ENCODE measurements at regions not wholly inside any gene's neighbourhood (a gene's known extent, or its start where the extent isn't known, plus 50 kb on each side); places are given as distances from the start of the nearest gene placed in this dataset.

DNA sequence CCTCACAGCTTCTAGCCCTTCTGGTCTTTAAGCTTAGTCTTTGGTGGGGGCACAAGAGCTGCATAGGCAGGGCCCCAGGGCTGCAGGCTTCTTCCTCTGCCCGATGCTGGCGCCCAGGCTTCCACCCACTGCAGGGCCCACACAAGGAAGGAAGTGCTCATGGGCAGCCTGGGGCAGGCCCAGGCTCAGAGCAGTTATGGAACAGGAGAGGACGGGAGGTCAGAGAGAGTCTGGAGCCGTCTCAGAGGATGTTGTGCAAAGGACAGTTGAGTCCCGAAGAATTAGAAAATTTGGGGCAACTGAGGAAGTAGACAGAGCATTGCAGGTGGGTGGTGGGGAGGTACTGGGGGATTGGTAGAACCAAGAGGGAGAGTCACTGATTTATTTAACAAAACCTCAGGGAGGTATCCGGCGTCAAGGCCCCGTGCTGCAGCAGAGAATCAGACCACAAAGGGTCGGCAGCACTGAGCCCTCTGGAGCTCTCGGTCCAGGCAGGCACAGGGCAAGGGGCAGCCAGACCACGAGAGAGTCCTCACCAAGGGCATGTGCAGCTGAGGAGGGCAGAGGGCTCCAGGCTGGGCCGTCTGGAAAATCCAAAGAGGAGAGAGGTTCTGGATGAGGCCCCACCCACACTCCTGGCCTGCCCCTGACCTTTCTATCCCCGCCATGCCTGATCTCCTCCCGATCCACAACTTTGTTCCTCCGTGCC lies 110.8 kb upstream of the GLI2 start:
- peaks cover 8% of the 10 kb centered on the region for H3K27me3 Mint-ChIP-seq (ENCODE audit: insufficient read depth, low read depth, poor library complexity)
- no peaks in the 10 kb centered on the region for H3K4me1 Mint-ChIP-seq
- no peak overlapping the region for H3K27ac Mint-ChIP-seq
- DNase-seq (ENCODE audit: low spot score) (no peak), ATAC-seq (no peak)
- no peak overlapping the region for H3K4me2 ChIP-seq
- no peaks in the 10 kb centered on the region for H3K27me3 ChIP-seq (ENCODE audit: insufficient read depth)
- H3K9me3 Mint-ChIP-seq = no peaks in the 10 kb centered on the region
- no peak overlapping the region for H3K4me3 Mint-ChIP-seq
- H3K4me1 ChIP-seq (ENCODE audit: insufficient read depth) = no peaks in the 10 kb centered on the region
- TF ChIP-seq, protein P1, sequence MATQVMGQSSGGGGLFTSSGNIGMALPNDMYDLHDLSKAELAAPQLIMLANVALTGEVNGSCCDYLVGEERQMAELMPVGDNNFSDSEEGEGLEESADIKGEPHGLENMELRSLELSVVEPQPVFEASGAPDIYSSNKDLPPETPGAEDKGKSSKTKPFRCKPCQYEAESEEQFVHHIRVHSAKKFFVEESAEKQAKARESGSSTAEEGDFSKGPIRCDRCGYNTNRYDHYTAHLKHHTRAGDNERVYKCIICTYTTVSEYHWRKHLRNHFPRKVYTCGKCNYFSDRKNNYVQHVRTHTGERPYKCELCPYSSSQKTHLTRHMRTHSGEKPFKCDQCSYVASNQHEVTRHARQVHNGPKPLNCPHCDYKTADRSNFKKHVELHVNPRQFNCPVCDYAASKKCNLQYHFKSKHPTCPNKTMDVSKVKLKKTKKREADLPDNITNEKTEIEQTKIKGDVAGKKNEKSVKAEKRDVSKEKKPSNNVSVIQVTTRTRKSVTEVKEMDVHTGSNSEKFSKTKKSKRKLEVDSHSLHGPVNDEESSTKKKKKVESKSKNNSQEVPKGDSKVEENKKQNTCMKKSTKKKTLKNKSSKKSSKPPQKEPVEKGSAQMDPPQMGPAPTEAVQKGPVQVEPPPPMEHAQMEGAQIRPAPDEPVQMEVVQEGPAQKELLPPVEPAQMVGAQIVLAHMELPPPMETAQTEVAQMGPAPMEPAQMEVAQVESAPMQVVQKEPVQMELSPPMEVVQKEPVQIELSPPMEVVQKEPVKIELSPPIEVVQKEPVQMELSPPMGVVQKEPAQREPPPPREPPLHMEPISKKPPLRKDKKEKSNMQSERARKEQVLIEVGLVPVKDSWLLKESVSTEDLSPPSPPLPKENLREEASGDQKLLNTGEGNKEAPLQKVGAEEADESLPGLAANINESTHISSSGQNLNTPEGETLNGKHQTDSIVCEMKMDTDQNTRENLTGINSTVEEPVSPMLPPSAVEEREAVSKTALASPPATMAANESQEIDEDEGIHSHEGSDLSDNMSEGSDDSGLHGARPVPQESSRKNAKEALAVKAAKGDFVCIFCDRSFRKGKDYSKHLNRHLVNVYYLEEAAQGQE (IDR thresholded peaks at IDR 0.05; ENCODE audit: unreplicated experiment) = no peak
- TF ChIP-seq, protein P2, sequence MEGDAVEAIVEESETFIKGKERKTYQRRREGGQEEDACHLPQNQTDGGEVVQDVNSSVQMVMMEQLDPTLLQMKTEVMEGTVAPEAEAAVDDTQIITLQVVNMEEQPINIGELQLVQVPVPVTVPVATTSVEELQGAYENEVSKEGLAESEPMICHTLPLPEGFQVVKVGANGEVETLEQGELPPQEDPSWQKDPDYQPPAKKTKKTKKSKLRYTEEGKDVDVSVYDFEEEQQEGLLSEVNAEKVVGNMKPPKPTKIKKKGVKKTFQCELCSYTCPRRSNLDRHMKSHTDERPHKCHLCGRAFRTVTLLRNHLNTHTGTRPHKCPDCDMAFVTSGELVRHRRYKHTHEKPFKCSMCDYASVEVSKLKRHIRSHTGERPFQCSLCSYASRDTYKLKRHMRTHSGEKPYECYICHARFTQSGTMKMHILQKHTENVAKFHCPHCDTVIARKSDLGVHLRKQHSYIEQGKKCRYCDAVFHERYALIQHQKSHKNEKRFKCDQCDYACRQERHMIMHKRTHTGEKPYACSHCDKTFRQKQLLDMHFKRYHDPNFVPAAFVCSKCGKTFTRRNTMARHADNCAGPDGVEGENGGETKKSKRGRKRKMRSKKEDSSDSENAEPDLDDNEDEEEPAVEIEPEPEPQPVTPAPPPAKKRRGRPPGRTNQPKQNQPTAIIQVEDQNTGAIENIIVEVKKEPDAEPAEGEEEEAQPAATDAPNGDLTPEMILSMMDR (conservative IDR thresholded peaks at IDR 0.05; ENCODE audit: low read depth in 2 of 2) = no peak
- TF ChIP-seq POLR2AphosphoS5 (IDR thresholded peaks at IDR 0.05; ENCODE audit: low read depth) (no peak), EZH2phosphoT487 (IDR thresholded peaks at IDR 0.05; ENCODE audit: unreplicated experiment) (no peak), EZH2 (IDR thresholded peaks at IDR 0.05; ENCODE audit: low read depth, unreplicated experiment) (no peak), NANOG (IDR thresholded peaks at IDR 0.05; ENCODE audit: borderline replicate concordance) (no peak), STAT1 (IDR thresholded peaks at IDR 0.05; ENCODE audit: unreplicated experiment) (no peak), JUNB (IDR thresholded peaks at IDR 0.05; ENCODE audit: unreplicated experiment) (no peak), CREB1 (CRISPR knock-in tag; IDR thresholded peaks at IDR 0.05; ENCODE audit: low read depth) (no peak), ZNF331 (CRISPR knock-in tag; IDR thresholded peaks at IDR 0.05; ENCODE audit: low read depth) (no peak)
- TF ChIP-seq, protein P3, sequence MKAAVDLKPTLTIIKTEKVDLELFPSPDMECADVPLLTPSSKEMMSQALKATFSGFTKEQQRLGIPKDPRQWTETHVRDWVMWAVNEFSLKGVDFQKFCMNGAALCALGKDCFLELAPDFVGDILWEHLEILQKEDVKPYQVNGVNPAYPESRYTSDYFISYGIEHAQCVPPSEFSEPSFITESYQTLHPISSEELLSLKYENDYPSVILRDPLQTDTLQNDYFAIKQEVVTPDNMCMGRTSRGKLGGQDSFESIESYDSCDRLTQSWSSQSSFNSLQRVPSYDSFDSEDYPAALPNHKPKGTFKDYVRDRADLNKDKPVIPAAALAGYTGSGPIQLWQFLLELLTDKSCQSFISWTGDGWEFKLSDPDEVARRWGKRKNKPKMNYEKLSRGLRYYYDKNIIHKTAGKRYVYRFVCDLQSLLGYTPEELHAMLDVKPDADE (IDR thresholded peaks at IDR 0.05) = no peak
- TF ChIP-seq, protein P4, sequence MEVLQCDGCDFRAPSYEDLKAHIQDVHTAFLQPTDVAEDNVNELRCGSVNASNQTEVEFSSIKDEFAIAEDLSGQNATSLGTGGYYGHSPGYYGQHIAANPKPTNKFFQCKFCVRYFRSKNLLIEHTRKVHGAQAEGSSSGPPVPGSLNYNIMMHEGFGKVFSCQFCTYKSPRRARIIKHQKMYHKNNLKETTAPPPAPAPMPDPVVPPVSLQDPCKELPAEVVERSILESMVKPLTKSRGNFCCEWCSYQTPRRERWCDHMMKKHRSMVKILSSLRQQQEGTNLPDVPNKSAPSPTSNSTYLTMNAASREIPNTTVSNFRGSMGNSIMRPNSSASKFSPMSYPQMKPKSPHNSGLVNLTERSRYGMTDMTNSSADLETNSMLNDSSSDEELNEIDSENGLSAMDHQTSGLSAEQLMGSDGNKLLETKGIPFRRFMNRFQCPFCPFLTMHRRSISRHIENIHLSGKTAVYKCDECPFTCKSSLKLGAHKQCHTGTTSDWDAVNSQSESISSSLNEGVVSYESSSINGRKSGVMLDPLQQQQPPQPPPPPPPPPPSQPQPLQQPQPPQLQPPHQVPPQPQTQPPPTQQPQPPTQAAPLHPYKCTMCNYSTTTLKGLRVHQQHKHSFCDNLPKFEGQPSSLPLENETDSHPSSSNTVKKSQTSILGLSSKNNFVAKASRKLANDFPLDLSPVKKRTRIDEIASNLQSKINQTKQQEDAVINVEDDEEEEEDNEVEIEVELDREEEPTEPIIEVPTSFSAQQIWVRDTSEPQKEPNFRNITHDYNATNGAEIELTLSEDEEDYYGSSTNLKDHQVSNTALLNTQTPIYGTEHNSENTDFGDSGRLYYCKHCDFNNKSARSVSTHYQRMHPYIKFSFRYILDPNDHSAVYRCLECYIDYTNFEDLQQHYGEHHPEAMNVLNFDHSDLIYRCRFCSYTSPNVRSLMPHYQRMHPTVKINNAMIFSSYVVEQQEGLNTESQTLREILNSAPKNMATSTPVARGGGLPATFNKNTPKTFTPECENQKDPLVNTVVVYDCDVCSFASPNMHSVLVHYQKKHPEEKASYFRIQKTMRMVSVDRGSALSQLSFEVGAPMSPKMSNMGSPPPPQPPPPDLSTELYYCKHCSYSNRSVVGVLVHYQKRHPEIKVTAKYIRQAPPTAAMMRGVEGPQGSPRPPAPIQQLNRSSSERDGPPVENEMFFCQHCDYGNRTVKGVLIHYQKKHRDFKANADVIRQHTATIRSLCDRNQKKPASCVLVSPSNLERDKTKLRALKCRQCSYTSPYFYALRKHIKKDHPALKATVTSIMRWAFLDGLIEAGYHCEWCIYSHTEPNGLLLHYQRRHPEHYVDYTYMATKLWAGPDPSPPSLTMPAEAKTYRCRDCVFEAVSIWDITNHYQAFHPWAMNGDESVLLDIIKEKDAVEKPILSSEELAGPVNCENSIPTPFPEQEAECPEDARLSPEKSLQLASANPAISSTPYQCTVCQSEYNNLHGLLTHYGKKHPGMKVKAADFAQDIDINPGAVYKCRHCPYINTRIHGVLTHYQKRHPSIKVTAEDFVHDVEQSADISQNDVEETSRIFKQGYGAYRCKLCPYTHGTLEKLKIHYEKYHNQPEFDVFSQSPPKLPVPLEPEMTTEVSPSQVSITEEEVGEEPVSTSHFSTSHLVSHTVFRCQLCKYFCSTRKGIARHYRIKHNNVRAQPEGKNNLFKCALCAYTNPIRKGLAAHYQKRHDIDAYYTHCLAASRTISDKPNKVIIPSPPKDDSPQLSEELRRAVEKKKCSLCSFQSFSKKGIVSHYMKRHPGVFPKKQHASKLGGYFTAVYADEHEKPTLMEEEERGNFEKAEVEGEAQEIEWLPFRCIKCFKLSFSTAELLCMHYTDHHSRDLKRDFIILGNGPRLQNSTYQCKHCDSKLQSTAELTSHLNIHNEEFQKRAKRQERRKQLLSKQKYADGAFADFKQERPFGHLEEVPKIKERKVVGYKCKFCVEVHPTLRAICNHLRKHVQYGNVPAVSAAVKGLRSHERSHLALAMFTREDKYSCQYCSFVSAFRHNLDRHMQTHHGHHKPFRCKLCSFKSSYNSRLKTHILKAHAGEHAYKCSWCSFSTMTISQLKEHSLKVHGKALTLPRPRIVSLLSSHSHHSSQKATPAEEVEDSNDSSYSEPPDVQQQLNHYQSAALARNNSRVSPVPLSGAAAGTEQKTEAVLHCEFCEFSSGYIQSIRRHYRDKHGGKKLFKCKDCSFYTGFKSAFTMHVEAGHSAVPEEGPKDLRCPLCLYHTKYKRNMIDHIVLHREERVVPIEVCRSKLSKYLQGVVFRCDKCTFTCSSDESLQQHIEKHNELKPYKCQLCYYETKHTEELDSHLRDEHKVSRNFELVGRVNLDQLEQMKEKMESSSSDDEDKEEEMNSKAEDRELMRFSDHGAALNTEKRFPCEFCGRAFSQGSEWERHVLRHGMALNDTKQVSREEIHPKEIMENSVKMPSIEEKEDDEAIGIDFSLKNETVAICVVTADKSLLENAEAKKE (CRISPR knock-in tag; IDR thresholded peaks at IDR 0.05) = no peak
- no peaks in the 10 kb centered on the region for H3K36me3 Mint-ChIP-seq (ENCODE audit: low read depth)
- no peaks in the 10 kb centered on the region for H4K20me1 ChIP-seq (replicated peaks; ENCODE audit: insufficient read depth)
- no peaks in the 10 kb centered on the region for H3K36me3 ChIP-seq (ENCODE audit: insufficient read depth)
- no peak overlapping the region for H3K4me3 ChIP-seq
- H3K27ac ChIP-seq (ENCODE audit: low read depth) = no peak overlapping the region
- H3K9me2 ChIP-seq (ENCODE audit: insufficient read depth) = no peaks in the 10 kb centered on the region
- H3K79me2 ChIP-seq (replicated peaks; ENCODE audit: insufficient read depth) = no peaks in the 10 kb centered on the region
- H3F3A ChIP-seq (replicated peaks; ENCODE audit: low read depth) = no peaks in the 10 kb centered on the region
- H2AFZ ChIP-seq = no peak overlapping the region
